ENCODE measurements at regions not wholly inside any gene's neighbourhood (a gene's known extent, or its start where the extent isn't known, plus 50 kb on each side); places are given as distances from the start of the nearest gene placed in this dataset.

- no peak for DNase-seq (ENCODE audit: low read depth, low spot score)
- ChIA-PET CTCF (no interaction called here), POLR2A (no interaction called here)
- TF ChIP-seq, protein P1, sequence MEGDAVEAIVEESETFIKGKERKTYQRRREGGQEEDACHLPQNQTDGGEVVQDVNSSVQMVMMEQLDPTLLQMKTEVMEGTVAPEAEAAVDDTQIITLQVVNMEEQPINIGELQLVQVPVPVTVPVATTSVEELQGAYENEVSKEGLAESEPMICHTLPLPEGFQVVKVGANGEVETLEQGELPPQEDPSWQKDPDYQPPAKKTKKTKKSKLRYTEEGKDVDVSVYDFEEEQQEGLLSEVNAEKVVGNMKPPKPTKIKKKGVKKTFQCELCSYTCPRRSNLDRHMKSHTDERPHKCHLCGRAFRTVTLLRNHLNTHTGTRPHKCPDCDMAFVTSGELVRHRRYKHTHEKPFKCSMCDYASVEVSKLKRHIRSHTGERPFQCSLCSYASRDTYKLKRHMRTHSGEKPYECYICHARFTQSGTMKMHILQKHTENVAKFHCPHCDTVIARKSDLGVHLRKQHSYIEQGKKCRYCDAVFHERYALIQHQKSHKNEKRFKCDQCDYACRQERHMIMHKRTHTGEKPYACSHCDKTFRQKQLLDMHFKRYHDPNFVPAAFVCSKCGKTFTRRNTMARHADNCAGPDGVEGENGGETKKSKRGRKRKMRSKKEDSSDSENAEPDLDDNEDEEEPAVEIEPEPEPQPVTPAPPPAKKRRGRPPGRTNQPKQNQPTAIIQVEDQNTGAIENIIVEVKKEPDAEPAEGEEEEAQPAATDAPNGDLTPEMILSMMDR (IDR thresholded peaks at IDR 0.05; ENCODE audit: insufficient read depth, low read length, missing control alignments), result no peak
- H3K4me3 ChIP-seq (ENCODE audit: low read depth, low read length), result no peak overlapping the region
Observed at GRCh38 chr1:239526391-239526790, 140.0 kb downstream of the CHRM3 start.

- H3K4me3 ChIP-seq (ENCODE audit: low read depth, low read length), result no peak overlapping the region
- TF ChIP-seq, protein P1 (IDR thresholded peaks at IDR 0.05; ENCODE audit: insufficient read depth, low read length, missing control alignments), result no peak
- POLR2A ChIA-PET, result no interaction called here
- no peak for DNase-seq (ENCODE audit: low read depth, low spot score)
- CTCF ChIA-PET, result no interaction called here
Observed at GRCh38 chr1:239527051-239527693, 140.8 kb downstream of the CHRM3 start.

DNA sequence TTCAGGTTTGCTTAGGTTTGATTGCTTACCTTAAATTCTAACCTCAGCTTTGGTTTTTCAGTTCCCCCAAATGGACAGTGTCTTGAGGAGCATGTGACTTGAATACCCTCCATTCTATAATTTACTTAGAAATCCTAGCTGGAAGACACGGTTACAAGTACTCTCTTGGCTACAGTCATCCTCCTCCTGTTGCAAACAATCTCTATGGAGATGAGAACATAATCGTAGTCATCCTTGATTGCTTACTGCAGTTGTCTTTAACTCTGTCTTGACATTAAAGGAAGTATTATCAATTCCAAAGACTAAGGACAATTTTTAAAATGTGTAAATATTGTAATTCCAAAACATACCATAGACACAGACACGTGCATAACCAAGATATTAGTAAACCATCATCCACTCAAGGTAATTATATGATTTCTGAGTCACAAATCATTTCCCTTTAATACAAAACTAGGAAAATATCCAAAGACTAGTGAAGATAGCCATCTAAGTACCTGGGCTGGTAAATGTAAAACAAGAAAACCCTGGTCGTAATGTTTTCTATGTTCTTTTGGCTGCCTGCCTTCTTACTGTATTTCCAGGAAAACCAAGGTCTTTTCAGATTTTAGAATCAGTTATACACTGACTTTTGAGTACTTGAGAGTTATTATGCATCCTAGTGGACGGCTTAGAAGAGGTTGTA is 149.9 kb downstream of the CHRM3 start:
- POLR2A ChIA-PET, result no interaction called here
- no peak for DNase-seq (ENCODE audit: low read depth, low spot score)
- CTCF ChIA-PET, result no interaction called here
- TF ChIP-seq, protein P1 (IDR thresholded peaks at IDR 0.05; ENCODE audit: insufficient read depth, low read length, missing control alignments), result no peak
- no peak overlapping the region for H3K4me3 ChIP-seq (ENCODE audit: low read depth, low read length)

GRCh38 chr1:239537795-239538194 is 151.4 kb downstream of the CHRM3 start:
- ChIA-PET POLR2A (no interaction called here), CTCF (no interaction called here)
- DNase-seq (ENCODE audit: low read depth, low spot score), result no peak
- H3K4me3 ChIP-seq (ENCODE audit: low read depth, low read length), result no peak overlapping the region
- TF ChIP-seq, protein P1 (IDR thresholded peaks at IDR 0.05; ENCODE audit: insufficient read depth, low read length, missing control alignments), result no peak

GRCh38 chr1:239538239-239538988 is 152.0 kb downstream of the CHRM3 start:
- H3K4me3 ChIP-seq (ENCODE audit: low read depth, low read length), result no peak overlapping the region
- no peak for DNase-seq (ENCODE audit: low read depth, low spot score)
- ChIA-PET CTCF (no interaction called here), POLR2A (no interaction called here)
- TF ChIP-seq, protein P1 (IDR thresholded peaks at IDR 0.05; ENCODE audit: insufficient read depth, low read length, missing control alignments), result no peak

- no peak for DNase-seq (ENCODE audit: low read depth, low spot score)
- H3K4me3 ChIP-seq (ENCODE audit: low read depth, low read length), result no peak overlapping the region
- TF ChIP-seq, protein P1 (IDR thresholded peaks at IDR 0.05; ENCODE audit: insufficient read depth, low read length, missing control alignments), result no peak
- POLR2A ChIA-PET, result no interaction called here
- CTCF ChIA-PET, result no interaction called here
Observed at GRCh38 chr1:239539051-239539450, 152.7 kb downstream of the CHRM3 start.
